ENCODE measurements at regions not wholly inside any gene's neighbourhood (a gene's known extent, or its start where the extent isn't known, plus 50 kb on each side); places are given as distances from the start of the nearest gene placed in this dataset.
A peak's percentile ranks its signal among the peaks of the same experiment; 100 is the strongest.

- TF ChIP-seq, protein P1, sequence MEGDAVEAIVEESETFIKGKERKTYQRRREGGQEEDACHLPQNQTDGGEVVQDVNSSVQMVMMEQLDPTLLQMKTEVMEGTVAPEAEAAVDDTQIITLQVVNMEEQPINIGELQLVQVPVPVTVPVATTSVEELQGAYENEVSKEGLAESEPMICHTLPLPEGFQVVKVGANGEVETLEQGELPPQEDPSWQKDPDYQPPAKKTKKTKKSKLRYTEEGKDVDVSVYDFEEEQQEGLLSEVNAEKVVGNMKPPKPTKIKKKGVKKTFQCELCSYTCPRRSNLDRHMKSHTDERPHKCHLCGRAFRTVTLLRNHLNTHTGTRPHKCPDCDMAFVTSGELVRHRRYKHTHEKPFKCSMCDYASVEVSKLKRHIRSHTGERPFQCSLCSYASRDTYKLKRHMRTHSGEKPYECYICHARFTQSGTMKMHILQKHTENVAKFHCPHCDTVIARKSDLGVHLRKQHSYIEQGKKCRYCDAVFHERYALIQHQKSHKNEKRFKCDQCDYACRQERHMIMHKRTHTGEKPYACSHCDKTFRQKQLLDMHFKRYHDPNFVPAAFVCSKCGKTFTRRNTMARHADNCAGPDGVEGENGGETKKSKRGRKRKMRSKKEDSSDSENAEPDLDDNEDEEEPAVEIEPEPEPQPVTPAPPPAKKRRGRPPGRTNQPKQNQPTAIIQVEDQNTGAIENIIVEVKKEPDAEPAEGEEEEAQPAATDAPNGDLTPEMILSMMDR (conservative IDR thresholded peaks at IDR 0.05; ENCODE audit: control insufficient read depth, insufficient read depth, low read depth, low read length), result no peak
- no peak for DNase-seq (ENCODE audit: low read depth)
Observed at GRCh38 chr4:92071587-92071986, 232.2 kb upstream of the GRID2 start.

GRCh38 chr4:92074839-92075238 lies 228.9 kb upstream of the GRID2 start:
- TF ChIP-seq, protein P1 (conservative IDR thresholded peaks at IDR 0.05; ENCODE audit: control insufficient read depth, insufficient read depth, low read depth, low read length), result no peak
- H3K4me3 ChIP-seq (ENCODE audit: control insufficient read depth, low read depth, low read length), result no peak overlapping the region
- no peak for DNase-seq (ENCODE audit: low read depth)

More at GRCh38 chr4:92071587-92071986, 232.2 kb upstream of the GRID2 start:
- H3K4me3 ChIP-seq (ENCODE audit: control insufficient read depth, low read depth, low read length), result no peak overlapping the region

- TF ChIP-seq, protein P1 (conservative IDR thresholded peaks at IDR 0.05; ENCODE audit: control insufficient read depth, insufficient read depth, low read depth, low read length), result no peak
- no peak overlapping the region for H3K4me3 ChIP-seq (ENCODE audit: control insufficient read depth, low read depth, low read length)
- DNase-seq (ENCODE audit: low read depth), result no peak
Observed at GRCh38 chr4:92090887-92091286, 212.9 kb upstream of the GRID2 start.

DNA sequence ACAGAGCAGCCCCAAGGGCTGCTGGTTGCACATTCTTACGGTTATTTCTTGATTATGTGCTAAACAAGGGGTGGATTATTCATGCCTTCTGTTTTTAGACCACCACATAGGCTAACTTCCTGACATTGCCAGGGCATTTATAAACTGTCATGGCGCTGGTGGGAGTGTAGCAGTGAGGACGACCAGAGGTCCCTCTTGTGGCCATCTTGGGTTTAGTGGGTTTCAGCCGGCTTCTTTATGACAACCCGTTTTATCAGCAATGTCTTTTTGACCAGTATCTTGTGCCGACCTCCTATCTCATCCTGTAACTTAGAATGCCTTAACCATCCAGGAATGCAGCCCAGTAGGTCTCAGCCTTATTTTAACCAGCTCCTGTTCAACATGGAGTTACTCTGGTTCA lies 212.4 kb upstream of the GRID2 start:
- no peak overlapping the region for H3K4me3 ChIP-seq (ENCODE audit: control insufficient read depth, low read depth, low read length)
- TF ChIP-seq, protein P1 (conservative IDR thresholded peaks at IDR 0.05; ENCODE audit: control insufficient read depth, insufficient read depth, low read depth, low read length), result no peak
- no peak for DNase-seq (ENCODE audit: low read depth)

GRCh38 chr4:92099861-92100260 lies 203.9 kb upstream of the GRID2 start:
- TF ChIP-seq, protein P1 (conservative IDR thresholded peaks at IDR 0.05; ENCODE audit: control insufficient read depth, insufficient read depth, low read depth, low read length), result no peak
- no peak for DNase-seq (ENCODE audit: low read depth)
- no peak overlapping the region for H3K4me3 ChIP-seq (ENCODE audit: control insufficient read depth, low read depth, low read length)

- no peak for DNase-seq (ENCODE audit: low read depth)
- H3K4me3 ChIP-seq (ENCODE audit: control insufficient read depth, low read depth, low read length), result no peak overlapping the region
- TF ChIP-seq, protein P1 (conservative IDR thresholded peaks at IDR 0.05; ENCODE audit: control insufficient read depth, insufficient read depth, low read depth, low read length), result no peak
Observed at GRCh38 chr4:92100975-92101374, 202.8 kb upstream of the GRID2 start.

DNA sequence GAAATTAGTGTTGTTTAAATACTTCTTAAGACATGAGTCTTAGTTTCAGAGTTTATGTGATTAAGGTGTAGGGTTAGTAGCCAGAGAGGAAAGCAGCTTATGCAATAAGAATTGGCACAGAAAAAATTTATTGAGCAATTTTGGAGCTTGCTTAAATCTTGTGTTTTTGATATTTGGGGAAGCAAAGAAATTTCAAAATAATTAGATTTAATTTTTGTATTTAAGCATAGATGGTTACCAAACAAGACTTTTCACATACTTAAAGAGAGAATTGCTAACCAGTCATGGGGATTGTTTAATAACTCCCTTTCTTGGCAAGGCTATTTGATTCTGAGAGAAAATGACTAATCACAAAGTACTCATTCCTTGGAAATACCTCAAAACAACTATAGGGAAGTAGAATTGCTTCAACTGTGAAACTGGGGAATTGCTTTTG lies 202.0 kb upstream of the GRID2 start:
- peak; percentile 47 for DNase-seq (ENCODE audit: low read depth)
- TF ChIP-seq, protein P1 (conservative IDR thresholded peaks at IDR 0.05; ENCODE audit: control insufficient read depth, insufficient read depth, low read depth, low read length), result no peak
- H3K4me3 ChIP-seq (ENCODE audit: control insufficient read depth, low read depth, low read length), result no peak overlapping the region
